Astrocyte (in vitro differentiated cells and primary cell): ENCODE measurements at regions not wholly inside any gene's neighbourhood (a gene's known extent, or its start where the extent isn't known, plus 50 kb on each side); places are given as distances from the start of the nearest gene placed in this dataset.

ENCODE experiments used
- DNase-seq: peaks from one replicate; pipeline ENCODE4 v3.0.0-alpha.2; 2010; ENCODE audit warnings: low read depth
- FAIRE-seq: peaks from 2 replicates; lab custom pipeline; 2011; peaks lifted over from hg19 to GRCh38; lab: Jason Lieb, UNC
- H2AFZ ChIP-seq: 2 replicates; pipeline ENCODE4 v1.6.0; 2012; ENCODE audit warnings: low read depth, low read length, inconsistent platforms
- H3K27ac ChIP-seq: 2 replicates; pipeline ENCODE4 v1.5.1; 2011; ENCODE audit warnings: low read depth, low read length, inconsistent platforms
- H3K27me3 ChIP-seq: 2 replicates; pipeline ENCODE4 v1.6.0; 2011; ENCODE audit warnings: low read length, inconsistent platforms; ENCODE audit not compliant: insufficient read depth
- H3K36me3 ChIP-seq: 2 replicates; pipeline ENCODE4 v1.5.1; 2011; ENCODE audit warnings: low read length, inconsistent platforms; ENCODE audit not compliant: insufficient read depth
- H3K4me1 ChIP-seq: 2 replicates; pipeline ENCODE4 v1.5.1; 2011; ENCODE audit warnings: low read length, inconsistent platforms; ENCODE audit not compliant: insufficient read depth
- H3K4me2 ChIP-seq: 2 replicates; pipeline ENCODE4 v1.6.0; 2012; ENCODE audit warnings: low read length, inconsistent platforms
- H3K4me3 ChIP-seq: 2 replicates; pipeline ENCODE4 v1.5.1; 2011; ENCODE audit warnings: low read depth, mild to moderate bottlenecking, low read length, inconsistent platforms; ENCODE audit not compliant: insufficient read depth
- H3K79me2 ChIP-seq: 2 replicates; pipeline ENCODE4 v1.6.0; 2012; ENCODE audit warnings: mild to moderate bottlenecking, low read length, inconsistent platforms; ENCODE audit not compliant: insufficient read depth
- H3K9ac ChIP-seq: 2 replicates; pipeline ENCODE4 v1.6.0; 2012; ENCODE audit warnings: mild to moderate bottlenecking, low read length, inconsistent platforms
- H3K9me3 ChIP-seq: 2 replicates; pipeline ENCODE4 v1.5.1; 2012; ENCODE audit warnings: low read depth, mild to moderate bottlenecking, low read length, inconsistent platforms; ENCODE audit not compliant: insufficient read depth
- H4K20me1 ChIP-seq: 2 replicates; pipeline ENCODE4 v1.6.0; 2012; ENCODE audit warnings: low read length, inconsistent platforms; ENCODE audit not compliant: insufficient read depth
- H3K27ac Mint-ChIP-seq: one replicate; pipeline ENCODE4 v1.8.0; 2021; ENCODE audit warnings: mild to moderate bottlenecking, mixed read lengths; ENCODE audit not compliant: unreplicated experiment
- H3K27me3 Mint-ChIP-seq: one replicate; pipeline ENCODE4 v1.8.0; 2021; ENCODE audit warnings: low read depth, mixed read lengths; ENCODE audit not compliant: unreplicated experiment
- H3K36me3 Mint-ChIP-seq: one replicate; pipeline ENCODE4 v1.8.0; 2021; ENCODE audit warnings: low read depth, mixed read lengths; ENCODE audit not compliant: unreplicated experiment
- H3K4me1 Mint-ChIP-seq: one replicate; pipeline ENCODE4 v1.8.0; 2021; ENCODE audit warnings: low read depth, mixed read lengths; ENCODE audit not compliant: unreplicated experiment
- H3K4me3 Mint-ChIP-seq: one replicate; pipeline ENCODE4 v1.8.0; 2021; ENCODE audit warnings: mild to moderate bottlenecking, moderate library complexity, mixed read lengths; ENCODE audit not compliant: unreplicated experiment
- H3K9me3 Mint-ChIP-seq: one replicate; pipeline ENCODE4 v1.8.0; 2021; ENCODE audit warnings: mild to moderate bottlenecking, mixed read lengths; ENCODE audit not compliant: unreplicated experiment
- EZH2 ChIP-seq: IDR thresholded peaks from 2 replicates; pipeline ENCODE4 v1.6.1; 2012; ENCODE audit warnings: mild to moderate bottlenecking, low read length, inconsistent platforms; ENCODE audit not compliant: insufficient read depth
- TF ChIP-seq, protein P1 (sequence below): IDR thresholded peaks from 2 replicates; pipeline ENCODE4 v1.5.1; 2011; ENCODE audit warnings: low read depth, mild to moderate bottlenecking, inconsistent platforms, low read length, moderate library complexity; ENCODE audit not compliant: insufficient read depth

DNA sequence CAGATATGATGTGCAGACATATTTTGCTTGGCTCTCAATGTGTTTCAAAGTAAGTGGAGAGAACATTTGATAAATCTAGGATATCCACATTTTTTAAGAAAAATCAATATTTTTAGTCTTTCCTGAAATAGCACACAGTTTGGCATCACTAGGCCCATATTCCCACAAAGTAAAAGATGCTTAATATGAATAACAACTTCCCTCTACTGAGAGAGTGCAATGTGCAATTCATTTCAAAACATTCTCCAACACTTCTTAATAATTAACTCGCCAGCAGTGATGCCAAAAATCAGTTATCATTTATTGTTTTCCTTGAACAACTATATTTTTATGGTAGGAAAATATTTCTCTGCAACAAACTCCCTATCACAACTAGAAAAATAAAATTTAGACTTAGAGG lies 800.2 kb upstream of the MBL2 start:
- DNase-seq (no peak), FAIRE-seq (no peak)
- Mint-ChIP-seq H3K9me3 (no peaks in the 10 kb centered on the region), H3K4me1 (no peaks in the 10 kb centered on the region), H3K27ac (no peak overlapping the region), H3K27me3 (no peaks in the 10 kb centered on the region), H3K36me3 (no peaks in the 10 kb centered on the region), H3K4me3 (no peak overlapping the region)
- Histone ChIP-seq H4K20me1 (no peaks in the 10 kb centered on the region), H3K27ac (no peak overlapping the region), H3K4me2 (no peak overlapping the region), H3K9me3 (no peaks in the 10 kb centered on the region), H3K4me1 (no peaks in the 10 kb centered on the region), H3K36me3 (no peaks in the 10 kb centered on the region), H3K9ac (no peak overlapping the region), H3K4me3 (no peak overlapping the region), H2AFZ (no peak overlapping the region), H3K79me2 (no peaks in the 10 kb centered on the region), H3K27me3 (no peaks in the 10 kb centered on the region)
- TF ChIP-seq, protein P1, sequence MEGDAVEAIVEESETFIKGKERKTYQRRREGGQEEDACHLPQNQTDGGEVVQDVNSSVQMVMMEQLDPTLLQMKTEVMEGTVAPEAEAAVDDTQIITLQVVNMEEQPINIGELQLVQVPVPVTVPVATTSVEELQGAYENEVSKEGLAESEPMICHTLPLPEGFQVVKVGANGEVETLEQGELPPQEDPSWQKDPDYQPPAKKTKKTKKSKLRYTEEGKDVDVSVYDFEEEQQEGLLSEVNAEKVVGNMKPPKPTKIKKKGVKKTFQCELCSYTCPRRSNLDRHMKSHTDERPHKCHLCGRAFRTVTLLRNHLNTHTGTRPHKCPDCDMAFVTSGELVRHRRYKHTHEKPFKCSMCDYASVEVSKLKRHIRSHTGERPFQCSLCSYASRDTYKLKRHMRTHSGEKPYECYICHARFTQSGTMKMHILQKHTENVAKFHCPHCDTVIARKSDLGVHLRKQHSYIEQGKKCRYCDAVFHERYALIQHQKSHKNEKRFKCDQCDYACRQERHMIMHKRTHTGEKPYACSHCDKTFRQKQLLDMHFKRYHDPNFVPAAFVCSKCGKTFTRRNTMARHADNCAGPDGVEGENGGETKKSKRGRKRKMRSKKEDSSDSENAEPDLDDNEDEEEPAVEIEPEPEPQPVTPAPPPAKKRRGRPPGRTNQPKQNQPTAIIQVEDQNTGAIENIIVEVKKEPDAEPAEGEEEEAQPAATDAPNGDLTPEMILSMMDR, result no peak
- TF ChIP-seq EZH2, result no peak

DNA sequence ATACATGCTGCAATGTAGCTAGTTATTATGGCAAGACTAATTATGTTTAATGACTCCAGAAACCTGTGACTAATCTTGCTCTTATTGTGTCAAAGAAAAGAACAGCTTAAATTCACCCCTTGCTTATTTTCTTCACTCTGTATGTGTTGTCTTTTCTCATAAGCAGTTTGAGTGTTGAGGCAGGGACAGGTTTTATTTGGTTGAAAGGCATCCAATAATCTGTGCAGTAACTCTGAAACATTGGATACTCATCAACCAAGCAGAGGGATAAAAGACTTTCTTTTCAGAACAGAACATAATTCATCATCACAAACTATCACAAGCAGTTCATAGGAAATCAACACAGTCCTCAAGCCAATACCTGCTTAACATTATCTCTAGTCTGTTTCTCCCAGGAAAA lies 797.6 kb upstream of the MBL2 start:
- no peak overlapping the region for H3K9ac ChIP-seq
- no peaks in the 10 kb centered on the region for H3K79me2 ChIP-seq
- Mint-ChIP-seq H3K27me3 (no peaks in the 10 kb centered on the region), H3K4me1 (no peaks in the 10 kb centered on the region), H3K27ac (no peak overlapping the region), H3K9me3 (no peaks in the 10 kb centered on the region), H3K4me3 (no peak overlapping the region), H3K36me3 (no peaks in the 10 kb centered on the region)
- H2AFZ ChIP-seq, result no peak overlapping the region
- H3K9me3 ChIP-seq, result no peaks in the 10 kb centered on the region
- H3K36me3 ChIP-seq, result no peaks in the 10 kb centered on the region
- DNase-seq (no peak), FAIRE-seq (no peak)
- no peaks in the 10 kb centered on the region for H4K20me1 ChIP-seq
- H3K4me1 ChIP-seq, result no peaks in the 10 kb centered on the region
- no peak overlapping the region for H3K27ac ChIP-seq
- no peak overlapping the region for H3K4me2 ChIP-seq
- no peak overlapping the region for H3K4me3 ChIP-seq
- TF ChIP-seq, protein P1, result no peak
- TF ChIP-seq EZH2, result no peak
- no peaks in the 10 kb centered on the region for H3K27me3 ChIP-seq

DNA sequence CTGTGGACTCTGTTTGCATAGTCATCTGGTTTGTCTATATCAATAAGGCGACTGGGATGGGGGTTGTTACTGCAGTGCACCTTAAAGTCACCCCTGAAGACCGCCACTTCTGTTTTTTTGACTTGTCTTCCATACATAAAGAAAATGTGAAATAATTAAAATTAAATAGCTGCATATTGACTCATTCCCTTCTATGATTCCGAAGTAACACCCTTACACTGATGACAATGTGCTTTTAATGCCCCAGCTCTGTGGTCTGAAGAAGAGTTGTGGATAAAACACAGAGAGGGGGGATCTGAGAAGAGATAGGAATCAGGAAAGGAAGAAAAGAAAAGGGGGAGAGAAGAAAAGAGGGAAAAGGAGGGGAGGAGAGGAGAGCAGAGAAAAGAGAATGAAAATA lies 796.9 kb upstream of the MBL2 start:
- Mint-ChIP-seq H3K4me3 (no peak overlapping the region), H3K27ac (no peak overlapping the region), H3K27me3 (no peaks in the 10 kb centered on the region), H3K4me1 (no peaks in the 10 kb centered on the region), H3K9me3 (no peaks in the 10 kb centered on the region), H3K36me3 (no peaks in the 10 kb centered on the region)
- Histone ChIP-seq H3K4me3 (no peak overlapping the region), H3K4me2 (no peak overlapping the region), H4K20me1 (no peaks in the 10 kb centered on the region), H3K36me3 (no peaks in the 10 kb centered on the region), H3K4me1 (no peaks in the 10 kb centered on the region), H3K9me3 (no peaks in the 10 kb centered on the region), H3K27ac (no peak overlapping the region), H3K79me2 (no peaks in the 10 kb centered on the region), H3K27me3 (no peaks in the 10 kb centered on the region), H3K9ac (no peak overlapping the region), H2AFZ (no peak overlapping the region)
- TF ChIP-seq, protein P1, result no peak
- TF ChIP-seq EZH2, result no peak
- no peak for FAIRE-seq
- no peak for DNase-seq
